HG02571 (cell line): ENCODE measurements at regions not wholly inside any gene's neighbourhood (a gene's known extent, or its start where the extent isn't known, plus 50 kb on each side); places are given as distances from the start of the nearest gene placed in this dataset.

Experiments
- ATAC-seq: cut with Tn5 transposase; IDR thresholded peaks from one replicate; pipeline ENCODE4 v1.9.1; 2021; ENCODE audit warnings: mild to moderate bottlenecking, moderate library complexity; ENCODE audit not compliant: unreplicated experiment

DNA sequence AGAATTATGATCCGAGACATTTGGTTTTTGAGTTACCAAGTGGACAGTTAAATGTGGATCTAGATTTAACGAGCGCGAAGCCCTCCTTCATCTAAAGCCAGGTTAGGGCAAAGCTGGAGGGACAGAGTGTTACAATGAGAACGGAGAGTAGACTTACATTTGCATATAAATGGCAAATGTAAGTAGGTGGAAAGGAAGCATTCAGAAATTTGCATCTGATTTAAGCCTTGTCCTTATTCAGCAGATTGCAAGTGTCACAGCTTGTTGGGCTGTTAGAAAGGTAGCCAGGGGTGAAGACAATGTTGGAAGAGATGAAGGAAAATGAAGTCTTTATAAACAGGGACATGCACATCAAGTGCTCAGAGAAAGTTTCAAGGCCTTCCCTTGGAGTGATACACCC lies 806.2 kb downstream of the GALC start:
- no peak for ATAC-seq

- ATAC-seq: no peak
Observed at GRCh38 chr14:87185961-87186560, 806.9 kb downstream of the GALC start.

GRCh38 chr14:87184180-87184579 lies 808.8 kb downstream of the GALC start:
- no peak for ATAC-seq

- no peak for ATAC-seq
Observed at GRCh38 chr14:87181288-87181687, 811.7 kb downstream of the GALC start.

- ATAC-seq: no peak
Observed at GRCh38 chr14:87179936-87180335, 813.0 kb downstream of the GALC start.

GRCh38 chr14:87178277-87178676 lies 814.7 kb downstream of the GALC start:
- no peak for ATAC-seq

DNA sequence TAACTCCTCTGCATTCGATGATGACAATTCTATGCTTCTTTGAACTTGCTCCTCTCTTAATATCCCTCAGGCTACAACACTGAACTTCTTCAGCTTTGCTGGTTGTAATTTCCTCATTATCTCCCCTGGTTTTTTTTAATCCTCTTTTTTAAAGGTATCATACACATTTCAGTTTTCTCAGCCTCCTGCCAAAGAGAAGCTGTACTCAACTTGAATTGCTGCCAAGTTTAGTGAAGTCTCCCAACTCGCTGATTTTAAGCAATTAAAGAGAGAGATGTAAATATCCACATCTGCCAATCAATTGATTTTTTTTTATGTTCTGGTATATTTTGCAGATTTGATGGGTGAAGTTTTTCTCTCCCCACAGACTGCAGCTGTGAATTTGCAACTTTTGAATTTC lies 817.8 kb downstream of the GALC start:
- ATAC-seq: no peak

DNA sequence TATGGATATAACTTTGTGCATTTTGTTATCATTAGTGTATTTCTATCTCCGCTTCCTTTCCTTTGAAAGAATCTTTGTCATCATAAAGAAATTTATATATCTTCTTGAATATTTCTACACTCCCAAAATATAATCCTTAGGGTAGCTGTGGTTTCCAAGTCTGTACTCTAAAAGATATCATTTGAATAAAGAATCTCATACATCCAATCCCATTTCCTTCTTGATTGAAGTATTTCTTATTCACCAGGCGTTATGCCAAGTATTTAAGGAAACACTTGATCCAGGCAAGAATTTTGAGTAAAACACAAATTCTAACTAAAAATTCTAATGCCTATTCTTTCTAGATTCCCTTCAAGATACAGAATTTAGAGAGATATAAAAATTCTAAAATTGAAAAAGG lies 821.8 kb downstream of the GALC start:
- no peak for ATAC-seq

GRCh38 chr14:87170179-87170578 lies 822.8 kb downstream of the GALC start:
- no peak for ATAC-seq

DNA sequence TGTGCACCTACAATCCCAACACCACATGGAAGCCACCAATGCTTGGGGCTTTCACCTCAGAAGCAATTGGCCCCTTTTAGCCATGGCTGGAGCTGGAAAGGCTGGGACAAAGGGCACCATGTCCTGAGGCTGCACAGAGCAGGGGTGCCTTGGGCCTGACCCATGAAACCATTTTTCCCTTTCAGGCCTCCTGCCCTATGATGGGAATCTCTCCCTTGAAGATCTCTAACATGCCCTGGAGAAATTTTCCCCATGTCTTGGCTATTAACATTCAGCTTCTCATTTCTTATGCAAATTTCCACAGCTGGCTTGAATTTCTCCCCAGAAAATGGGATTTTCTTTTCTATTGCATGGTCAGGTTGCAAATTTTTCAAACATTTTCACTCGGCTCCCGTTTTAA lies 823.6 kb downstream of the GALC start:
- no peak for ATAC-seq

- ATAC-seq: no peak
Observed at GRCh38 chr14:87161502-87161901, 831.5 kb downstream of the GALC start.

GRCh38 chr14:87160989-87161388 lies 832.0 kb downstream of the GALC start:
- ATAC-seq: no peak

GRCh38 chr14:87158283-87158682 lies 834.7 kb downstream of the GALC start:
- ATAC-seq: no peak

GRCh38 chr14:87156878-87157277 lies 836.1 kb downstream of the GALC start:
- ATAC-seq: no peak

- ATAC-seq: no peak
Observed at GRCh38 chr14:87155856-87156488, 837.0 kb downstream of the GALC start.

GRCh38 chr14:87153901-87154300 lies 839.1 kb downstream of the GALC start:
- ATAC-seq: no peak

GRCh38 chr14:87153391-87153790 lies 839.6 kb downstream of the GALC start:
- no peak for ATAC-seq

- no peak for ATAC-seq
Observed at GRCh38 chr14:87152693-87153092, 840.3 kb downstream of the GALC start.

GRCh38 chr14:87149583-87150354 lies 843.2 kb downstream of the GALC start:
- ATAC-seq: no peak

DNA sequence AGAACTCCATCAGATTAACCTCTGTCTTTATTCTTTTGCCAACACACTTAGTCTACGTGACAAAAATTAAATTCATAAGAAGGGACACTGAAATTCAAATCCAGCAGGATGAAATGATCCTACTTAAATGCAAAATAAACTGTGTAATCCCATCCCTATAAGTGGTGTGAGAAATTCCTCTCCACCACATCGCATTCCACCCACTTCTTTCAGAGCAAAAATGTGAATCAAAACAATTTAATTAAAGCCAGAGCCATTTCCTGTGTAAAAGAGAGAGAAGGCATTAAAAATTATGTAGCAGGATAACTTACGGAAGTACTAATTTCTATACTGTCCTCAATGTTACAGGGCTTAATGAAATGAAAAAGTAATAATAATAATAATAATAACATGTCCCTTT lies 844.3 kb downstream of the GALC start:
- ATAC-seq: no peak

DNA sequence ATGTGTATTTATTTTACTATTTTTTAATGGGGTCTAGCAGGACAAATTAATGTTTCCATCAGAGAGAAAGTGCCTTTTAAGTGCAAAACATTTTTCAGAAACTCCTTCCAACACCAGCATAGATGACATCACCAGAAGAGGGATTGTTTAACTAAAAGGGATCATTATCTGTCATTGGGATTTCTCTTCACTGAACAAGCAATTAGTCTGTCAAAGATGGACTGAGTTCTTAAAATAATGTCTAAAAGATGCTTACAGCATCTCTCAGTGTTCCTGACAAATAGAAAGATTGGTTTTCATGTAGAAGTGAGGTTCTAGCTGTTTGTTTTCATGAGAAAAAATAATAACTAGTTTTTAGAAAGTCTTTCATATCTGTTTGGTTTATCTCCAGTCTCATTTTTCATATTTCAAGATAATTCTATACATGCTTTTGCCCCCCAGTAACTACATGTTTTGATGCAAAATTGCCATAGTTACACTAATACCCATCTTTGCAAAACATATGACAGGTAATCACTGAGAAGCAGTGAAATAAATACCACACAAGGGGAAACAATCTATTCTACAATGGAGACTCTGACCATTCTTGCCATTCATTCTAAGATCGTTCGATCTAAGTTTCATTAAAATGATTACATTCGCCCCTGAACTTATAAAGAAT lies 850.3 kb downstream of the GALC start:
- ATAC-seq: no peak

DNA sequence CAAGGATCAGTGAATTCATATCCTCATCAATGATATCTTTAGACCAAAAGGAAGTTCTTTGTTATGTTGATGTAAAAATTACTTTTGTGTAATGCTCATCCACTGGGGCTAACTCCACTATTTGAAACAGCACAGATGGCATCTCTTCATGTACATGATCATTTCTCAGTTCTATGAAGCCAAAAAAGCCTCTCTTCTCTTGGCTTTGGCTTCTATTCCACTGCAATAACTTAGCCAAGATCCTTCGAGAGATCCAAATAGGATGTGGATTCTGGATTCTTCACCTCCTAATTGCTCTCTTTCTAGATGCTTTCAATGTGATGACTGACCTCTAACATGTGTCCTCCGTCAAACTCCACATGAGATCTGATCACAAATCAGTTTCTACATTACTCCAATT lies 851.2 kb downstream of the GALC start:
- no peak for ATAC-seq
